Colonic mucosa (tissue), 4 donors: ENCODE measurements at regions not wholly inside any gene's neighbourhood (a gene's known extent, or its start where the extent isn't known, plus 50 kb on each side); places are given as distances from the start of the nearest gene placed in this dataset.

Experiments
- DNase-seq: peaks from one replicate; pipeline ENCODE4 v3.0.0-alpha.2; 2020
- H3K27ac ChIP-seq: fragments of 200-600 bp; one replicate; pipeline ENCODE4 v1.8.0; 2021
- H3K27me3 ChIP-seq: fragments of 200-600 bp; one replicate; pipeline ENCODE4 v1.8.0; 2021
- H3K36me3 ChIP-seq: fragments of 200-600 bp; one replicate; pipeline ENCODE4 v1.8.0; 2021
- H3K4me1 ChIP-seq: fragments of 200-600 bp; one replicate; pipeline ENCODE4 v1.8.0; 2021; ENCODE audit warnings: mild to moderate bottlenecking
- H3K4me3 ChIP-seq: fragments of 200-600 bp; one replicate; pipeline ENCODE4 v1.8.0; 2021
- H3K9ac ChIP-seq, 2 donors: one replicate each; pipeline ENCODE4 v1.7.0; 2013; ENCODE audit warnings: control low read depth in 2 of 2, low read depth in 2 of 2, low read length in 2 of 2
- H3K9me3 ChIP-seq: fragments of 200-600 bp; one replicate; pipeline ENCODE4 v1.8.0; 2021
- intact Hi-C: fragments of 100-400 bp; cut with DNase I; formaldehyde crosslinking; loops from one replicate; pipeline ENCODE4 v1.14.1; 2022
- TF ChIP-seq, protein P1 (sequence below): fragments of 200-600 bp; IDR thresholded peaks from one replicate; pipeline ENCODE4 v1.8.0; 2022; ENCODE audit warnings: antibody characterized with exemption, mild to moderate bottlenecking
- donor health status: healthy.
- donor health status: DM: no; HTN: no; CAD: no.
- donor health status: DM: no; HTN: no; CAD: no.

DNA sequence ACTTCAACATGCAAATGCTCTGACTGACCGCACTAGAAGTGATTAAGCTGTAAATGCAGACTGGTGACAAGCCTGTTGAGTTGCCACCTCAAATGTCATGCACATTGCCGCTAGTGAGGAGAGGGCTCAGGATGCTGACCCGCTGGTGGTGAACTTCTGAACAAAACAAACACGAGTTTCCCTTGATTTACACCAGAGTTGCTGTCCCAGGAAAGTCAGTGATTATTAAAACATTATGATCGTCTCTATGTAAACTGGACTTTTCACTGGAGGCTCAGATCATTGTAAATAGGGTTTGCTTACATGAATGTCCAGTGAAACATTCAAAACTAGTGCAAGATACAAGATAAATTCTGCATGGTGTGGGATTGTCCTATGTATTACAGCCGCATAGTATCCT is 420.1 kb downstream of the PREX1 start:
- TF ChIP-seq, protein P1, sequence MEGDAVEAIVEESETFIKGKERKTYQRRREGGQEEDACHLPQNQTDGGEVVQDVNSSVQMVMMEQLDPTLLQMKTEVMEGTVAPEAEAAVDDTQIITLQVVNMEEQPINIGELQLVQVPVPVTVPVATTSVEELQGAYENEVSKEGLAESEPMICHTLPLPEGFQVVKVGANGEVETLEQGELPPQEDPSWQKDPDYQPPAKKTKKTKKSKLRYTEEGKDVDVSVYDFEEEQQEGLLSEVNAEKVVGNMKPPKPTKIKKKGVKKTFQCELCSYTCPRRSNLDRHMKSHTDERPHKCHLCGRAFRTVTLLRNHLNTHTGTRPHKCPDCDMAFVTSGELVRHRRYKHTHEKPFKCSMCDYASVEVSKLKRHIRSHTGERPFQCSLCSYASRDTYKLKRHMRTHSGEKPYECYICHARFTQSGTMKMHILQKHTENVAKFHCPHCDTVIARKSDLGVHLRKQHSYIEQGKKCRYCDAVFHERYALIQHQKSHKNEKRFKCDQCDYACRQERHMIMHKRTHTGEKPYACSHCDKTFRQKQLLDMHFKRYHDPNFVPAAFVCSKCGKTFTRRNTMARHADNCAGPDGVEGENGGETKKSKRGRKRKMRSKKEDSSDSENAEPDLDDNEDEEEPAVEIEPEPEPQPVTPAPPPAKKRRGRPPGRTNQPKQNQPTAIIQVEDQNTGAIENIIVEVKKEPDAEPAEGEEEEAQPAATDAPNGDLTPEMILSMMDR: no peak
- Histone ChIP-seq H3K9ac (no peak overlapping the region), H3K4me3 (no peak overlapping the region), H3K27me3 (no peaks in the 10 kb centered on the region), H3K4me1 (no peaks in the 10 kb centered on the region), H3K27ac (no peak overlapping the region), H3K9me3 (no peaks in the 10 kb centered on the region), H3K36me3 (no peaks in the 10 kb centered on the region)
- intact Hi-C loops: no loop called here
- DNase-seq: no peak

DNA sequence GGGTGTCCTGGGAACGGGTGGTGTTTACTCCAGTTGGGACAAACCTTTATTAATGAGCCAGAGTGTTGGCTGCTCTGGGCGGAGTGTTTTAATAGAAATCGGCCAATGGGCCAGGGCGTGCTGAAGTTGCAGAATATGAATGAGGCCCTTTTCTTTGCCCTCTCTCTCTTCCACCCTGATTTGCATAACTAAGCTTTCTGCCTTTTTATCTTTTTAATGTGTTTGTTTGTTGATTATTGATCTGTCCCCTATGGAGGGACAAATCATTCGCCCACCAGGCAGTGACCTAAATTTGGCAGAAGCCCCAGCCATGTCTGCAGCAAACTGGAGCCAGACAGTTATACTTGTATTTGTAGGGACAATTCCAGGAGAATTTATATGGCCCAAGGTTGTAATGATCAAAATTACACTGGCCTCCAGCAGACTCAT is 420.9 kb downstream of the PREX1 start:
- H3K36me3 ChIP-seq: no peaks in the 10 kb centered on the region
- TF ChIP-seq, protein P1: no peak
- no peak overlapping the region for H3K9ac ChIP-seq

DNA sequence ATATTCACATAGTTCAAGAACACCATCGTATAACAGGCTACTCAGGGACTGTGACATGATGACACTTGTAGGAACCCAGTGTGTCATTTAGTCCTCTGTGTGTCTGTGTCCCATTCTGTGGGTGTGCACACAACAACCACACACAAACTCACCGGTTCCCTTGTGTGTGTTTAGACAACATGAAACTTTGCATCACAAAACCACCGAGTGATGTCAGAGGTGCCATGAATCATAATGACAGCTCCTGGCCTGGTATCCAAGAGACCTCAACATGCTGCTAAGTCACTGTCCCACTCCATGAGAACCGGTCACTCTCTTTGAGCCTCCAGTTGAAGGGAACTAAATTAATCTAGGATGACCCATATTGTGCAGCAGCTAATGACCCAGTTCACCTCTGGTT is 421.3 kb downstream of the PREX1 start:
- intact Hi-C loops: no loop called here
- H3K9me3 ChIP-seq: no peaks in the 10 kb centered on the region
- no peak overlapping the region for H3K4me3 ChIP-seq
- no peak overlapping the region for H3K27ac ChIP-seq
- H3K4me1 ChIP-seq: no peaks in the 10 kb centered on the region
- TF ChIP-seq, protein P1: no peak
- H3K36me3 ChIP-seq: no peaks in the 10 kb centered on the region
- H3K9ac ChIP-seq: no peak overlapping the region
- no peaks in the 10 kb centered on the region for H3K27me3 ChIP-seq
- no peak for DNase-seq

More for the DNA sequence above, 420.9 kb downstream of the PREX1 start:
- no peak overlapping the region for H3K27ac ChIP-seq
- H3K9me3 ChIP-seq: no peaks in the 10 kb centered on the region
- H3K4me1 ChIP-seq: no peaks in the 10 kb centered on the region
- no peaks in the 10 kb centered on the region for H3K27me3 ChIP-seq
- no peak overlapping the region for H3K4me3 ChIP-seq
- intact Hi-C loops: no loop called here
- no peak for DNase-seq

DNA sequence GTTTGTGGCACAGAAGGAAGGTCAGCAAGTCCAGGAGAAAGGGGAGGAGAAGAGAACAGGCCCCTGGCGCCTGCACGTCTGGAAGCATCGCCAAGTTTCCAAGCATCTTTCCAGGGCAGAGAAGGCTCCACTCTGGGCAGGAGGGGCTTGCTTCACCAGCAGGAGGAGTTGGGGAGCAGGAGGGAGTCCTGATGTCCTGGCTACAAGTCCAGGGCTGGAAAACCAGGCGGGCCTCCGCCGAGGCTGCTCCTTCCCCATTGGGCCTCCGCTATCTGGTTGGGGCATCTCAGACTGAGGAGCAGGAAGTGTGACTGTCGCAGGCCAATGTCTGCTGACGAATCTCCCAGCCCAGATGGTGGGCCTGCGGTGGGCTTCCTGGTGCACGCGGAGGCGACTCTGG is 421.9 kb downstream of the PREX1 start:
- Histone ChIP-seq H3K9ac (no peak overlapping the region), H3K36me3 (no peaks in the 10 kb centered on the region), H3K4me1 (no peaks in the 10 kb centered on the region), H3K27ac (no peak overlapping the region), H3K9me3 (no peaks in the 10 kb centered on the region), H3K4me3 (no peak overlapping the region), H3K27me3 (no peaks in the 10 kb centered on the region)
- DNase-seq: no peak
- intact Hi-C loops: no loop called here
- TF ChIP-seq, protein P1: no peak

DNA sequence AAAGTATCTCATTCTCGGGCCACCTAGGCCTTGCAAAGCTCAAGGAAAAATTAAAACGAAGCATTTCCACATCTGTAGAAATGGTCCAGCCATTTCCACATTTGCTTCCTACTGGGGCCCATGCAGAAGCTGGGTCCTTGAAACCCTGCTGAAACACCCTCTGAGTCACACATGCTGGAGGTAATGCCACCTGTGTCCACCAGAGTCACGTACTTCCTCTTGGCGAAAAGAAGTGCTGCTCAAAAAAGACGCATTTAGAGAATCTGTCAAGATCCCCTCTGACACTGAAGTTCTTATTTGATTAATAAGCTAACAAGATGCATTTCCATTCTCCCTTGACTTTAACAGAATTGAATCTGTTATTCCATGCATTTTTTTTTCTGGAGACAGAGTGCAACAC is 423.2 kb downstream of the PREX1 start:
- Histone ChIP-seq H3K9me3 (no peaks in the 10 kb centered on the region), H3K27me3 (no peaks in the 10 kb centered on the region), H3K4me3 (no peak overlapping the region), H3K36me3 (no peaks in the 10 kb centered on the region), H3K4me1 (no peaks in the 10 kb centered on the region), H3K27ac (no peak overlapping the region), H3K9ac (no peak overlapping the region)
- no peak for DNase-seq
- intact Hi-C loops: no loop called here
- TF ChIP-seq, protein P1: no peak
